MCF 10A (cell line): ENCODE measurements at regions not wholly inside any gene's neighbourhood (a gene's known extent, or its start where the extent isn't known, plus 50 kb on each side); places are given as distances from the start of the nearest gene placed in this dataset.
"Not testable (repeated sequence)": the region's sequence is repeated elsewhere in the genome, so short reads cannot be mapped to it uniquely, and the experiment has no call there.

Experiments
- BruUV-seq: library from RNA; stranded (reverse); fragments of 400-500 nt; replicated peaks from 2 replicates; lab custom pipeline; 2021; lab: Mats Ljungman, UMichigan
- CTCF ChIA-PET: fragments of 300-600 bp; sonication (Branson Sonifier 250); formaldehyde crosslinking; extraction: SDS; loops from one replicate; lab custom pipeline; 2021; ENCODE audit warnings: antibody characterized with exemption, inconsistent platforms; lab: Yijun Ruan, JAX
- POLR2A ChIA-PET: fragments of 300-600, 350-650 bp; sonication (Branson Sonifier 250); formaldehyde crosslinking; extraction: SDS; loops from one replicate; lab custom pipeline; 2020; ENCODE audit warnings: antibody characterized with exemption, inconsistent platforms; lab: Yijun Ruan, JAX
- DNase-seq: peaks from one replicate; pipeline ENCODE4 v3.0.0-alpha.2; 2018; ENCODE audit not compliant: unreplicated experiment
- H3K27ac Mint-ChIP-seq: one replicate; pipeline ENCODE4 v1.8.0; 2022; ENCODE audit warnings: mild to moderate bottlenecking, low read depth, mixed read lengths; ENCODE audit not compliant: unreplicated experiment
- H3K27me3 Mint-ChIP-seq: one replicate; pipeline ENCODE4 v1.8.0; 2022; ENCODE audit warnings: mixed read lengths; ENCODE audit not compliant: insufficient read depth, unreplicated experiment
- H3K36me3 Mint-ChIP-seq: one replicate; pipeline ENCODE4 v1.8.0; 2022; ENCODE audit warnings: mild to moderate bottlenecking, moderate library complexity, mixed read lengths; ENCODE audit not compliant: insufficient read depth, unreplicated experiment
- H3K4me1 Mint-ChIP-seq: one replicate; pipeline ENCODE4 v1.8.0; 2022; ENCODE audit warnings: mixed read lengths; ENCODE audit not compliant: insufficient read depth, unreplicated experiment
- H3K4me3 Mint-ChIP-seq: one replicate; pipeline ENCODE4 v1.8.0; 2022; ENCODE audit warnings: mild to moderate bottlenecking, moderate library complexity, mixed read lengths; ENCODE audit not compliant: unreplicated experiment
- H3K9me3 Mint-ChIP-seq: one replicate; pipeline ENCODE4 v1.8.0; 2022; ENCODE audit warnings: mixed read lengths; ENCODE audit not compliant: unreplicated experiment
- CTCF ChIP-seq: fragments of 200-600 bp; IDR thresholded peaks from one replicate; pipeline ENCODE4 v1.8.0; 2022; ENCODE audit warnings: antibody characterized with exemption, mild to moderate bottlenecking; ENCODE audit not compliant: unreplicated experiment
- intact Hi-C: fragments of 100-400 bp; cut with micrococcal nuclease; formaldehyde crosslinking; loops from 2 replicates; pipeline ENCODE4 v1.14.1; 2022

GRCh38 chr2:158866082-158866481, 71.0 kb downstream of the DAPL1 start:
- H3K36me3 Mint-ChIP-seq, intact Hi-C loops, POLR2A ChIA-PET: not testable (repeated sequence)

GRCh38 chr2:158867531-158868191, 72.5 kb downstream of the DAPL1 start:
- DNase-seq, POLR2A ChIA-PET, BruUV-seq, H3K27ac Mint-ChIP-seq, H3K4me1 Mint-ChIP-seq, H3K9me3 Mint-ChIP-seq, H3K4me3 Mint-ChIP-seq, intact Hi-C loops, H3K27me3 Mint-ChIP-seq, H3K36me3 Mint-ChIP-seq: not testable (repeated sequence)
- CTCF ChIA-PET = interaction anchor here (0.5 to 1.2 kb wide), 4 partner anchors 22 to 114 kb away, joined by 3 to 7 read pairs (median 3); no protein-coding TSS in a partner anchor

More at GRCh38 chr2:158866082-158866481, 71.0 kb downstream of the DAPL1 start:
- H3K4me3 Mint-ChIP-seq, H3K4me1 Mint-ChIP-seq, H3K9me3 Mint-ChIP-seq, DNase-seq, BruUV-seq, H3K27ac Mint-ChIP-seq: not testable (repeated sequence)
- CTCF ChIA-PET = interaction anchor here (1.0 kb wide), 1 partner anchor 17 kb away, joined by 3 read pairs; no protein-coding TSS in a partner anchor
- H3K27me3 Mint-ChIP-seq = peaks cover 22% of the 10 kb centered on the region

- H3K27ac Mint-ChIP-seq, H3K4me3 Mint-ChIP-seq, POLR2A ChIA-PET, DNase-seq, intact Hi-C loops, H3K4me1 Mint-ChIP-seq, BruUV-seq, H3K9me3 Mint-ChIP-seq, H3K36me3 Mint-ChIP-seq, H3K27me3 Mint-ChIP-seq: not testable (repeated sequence)
- CTCF ChIA-PET = interaction anchor here (1.2 kb wide), 1 partner anchor 115 kb away, joined by 7 read pairs; no protein-coding TSS in a partner anchor
Measured at GRCh38 chr2:158868386-158868785, 73.3 kb downstream of the DAPL1 start.

DNA sequence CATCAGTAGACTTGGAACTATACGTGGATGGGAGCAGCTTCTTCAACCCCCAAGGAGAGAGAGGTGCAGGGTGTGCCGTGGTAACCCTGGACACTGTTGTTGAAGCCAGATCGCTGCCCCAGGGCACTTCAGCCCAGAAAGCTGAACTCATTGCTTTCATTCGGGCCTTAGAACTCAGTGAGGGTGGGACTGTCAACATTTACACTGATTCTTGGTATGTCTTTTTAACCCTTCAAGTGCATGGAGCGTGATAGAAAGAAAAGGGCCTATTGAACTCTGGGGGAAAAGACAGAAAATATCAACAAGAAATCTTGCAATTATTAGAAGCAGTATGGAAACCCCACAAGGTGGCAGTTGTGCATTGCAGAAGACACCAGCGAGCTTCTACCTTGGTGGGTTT, 74.0 kb downstream of the DAPL1 start:
- H3K27me3 Mint-ChIP-seq, H3K4me1 Mint-ChIP-seq, H3K27ac Mint-ChIP-seq, POLR2A ChIA-PET, CTCF ChIA-PET, H3K36me3 Mint-ChIP-seq, intact Hi-C loops, DNase-seq, H3K9me3 Mint-ChIP-seq, BruUV-seq, H3K4me3 Mint-ChIP-seq: not testable (repeated sequence)

GRCh38 chr2:158869609-158870008, 74.5 kb downstream of the DAPL1 start:
- H3K4me3 Mint-ChIP-seq, intact Hi-C loops, H3K36me3 Mint-ChIP-seq, H3K4me1 Mint-ChIP-seq, H3K9me3 Mint-ChIP-seq, POLR2A ChIA-PET, DNase-seq, BruUV-seq, H3K27me3 Mint-ChIP-seq, CTCF ChIA-PET, H3K27ac Mint-ChIP-seq: not testable (repeated sequence)

DNA sequence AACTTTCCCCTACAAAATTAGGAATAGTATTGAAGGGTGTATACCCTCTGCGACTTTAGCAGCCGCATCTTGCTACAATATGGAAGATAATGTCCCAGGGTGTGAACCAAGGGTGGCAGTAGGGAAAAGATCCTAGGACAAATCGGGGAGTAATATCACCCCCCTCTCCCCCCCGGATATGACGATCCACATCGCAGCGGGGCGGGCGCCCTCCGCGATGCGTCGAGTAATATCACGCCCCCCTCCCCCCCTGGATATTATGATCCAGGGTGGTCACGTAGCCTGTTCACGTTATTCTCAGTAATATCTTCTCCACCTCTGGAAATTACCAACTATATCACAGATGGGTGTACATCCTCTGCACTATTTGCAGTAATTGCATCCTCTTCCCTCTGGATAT, 82.9 kb downstream of the DAPL1 start:
- DNase-seq = no peak
- TF ChIP-seq CTCF = no peak
- Mint-ChIP-seq H3K36me3 (no peaks in the 10 kb centered on the region), H3K4me3 (no peak overlapping the region), H3K9me3 (no peaks in the 10 kb centered on the region), H3K27ac (no peak overlapping the region), H3K27me3 (no peaks in the 10 kb centered on the region), H3K4me1 (no peaks in the 10 kb centered on the region)
- BruUV-seq = no TSS peak
- intact Hi-C loops = no loop called here
- POLR2A ChIA-PET = no interaction called here
- CTCF ChIA-PET = no interaction called here
